ENCODE measurements at regions not wholly inside any gene's neighbourhood (a gene's known extent, or its start where the extent isn't known, plus 50 kb on each side); places are given as distances from the start of the nearest gene placed in this dataset.

- TF ChIP-seq, protein P1, sequence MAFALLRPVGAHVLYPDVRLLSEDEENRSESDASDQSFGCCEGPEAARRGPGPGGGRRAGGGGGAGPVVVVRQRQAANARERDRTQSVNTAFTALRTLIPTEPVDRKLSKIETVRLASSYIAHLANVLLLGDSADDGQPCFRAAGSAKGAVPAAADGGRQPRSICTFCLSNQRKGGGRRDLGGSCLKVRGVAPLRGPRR (CRISPR knock-in tag; IDR thresholded peaks at IDR 0.05), result no peak
- TF ChIP-seq ZSCAN29 (IDR thresholded peaks at IDR 0.05) (no peak), RBM22 (IDR thresholded peaks at IDR 0.05; ENCODE audit: low read depth, low read length, poor library complexity, severe bottlenecking) (no peak), ZNF644 (tag; IDR thresholded peaks at IDR 0.05; ENCODE audit: low read depth) (no peak), YBX1 (IDR thresholded peaks at IDR 0.05) (no peak), POLR2A (conservative IDR thresholded peaks at IDR 0.05) (no peak), SREBF1 (IDR thresholded peaks at IDR 0.05; ENCODE audit: borderline replicate concordance, low read depth, low read length) (no peak), ZFP36 (IDR thresholded peaks at IDR 0.05; ENCODE audit: low read depth, low read length, partially characterized antibody) (no peak), WHSC1 (IDR thresholded peaks at IDR 0.05; ENCODE audit: low read length) (no peak)
These were observed 223.3 kb downstream of the NDUFS4 start (continued) for GRCh38 chr5:53783624-53784228.

GRCh38 chr5:53784596-53784995 is 224.2 kb downstream of the NDUFS4 start:
- WGBS (ENCODE audit: insufficient coverage, low coverage, missing lambda C conversion rate), result 0% methylated on average over 6 of the region's 6 CpGs
- no peak overlapping the region for H3K27ac ChIP-seq (ENCODE audit: extremely low read depth, low read depth, low read length)
- no peak overlapping the region for H3K9ac ChIP-seq (ENCODE audit: insufficient read depth in 1 of 2, low read depth in 2 of 2, low read length in 2 of 2)
- DNase-seq (ENCODE audit: extremely low read depth in 1 of 4, low spot score in 3 of 4), result no peak
- no peaks in the 10 kb centered on the region for H4K20me1 ChIP-seq (replicated peaks; ENCODE audit: control insufficient read depth, insufficient read depth, low read length)
- ChIA-PET POLR2A (no interaction called here), CTCF (ENCODE audit: low intra/inter-chr PET ratio) (no interaction called here)
- H2AFZ ChIP-seq (ENCODE audit: low read depth, low read length), result no peak overlapping the region
- BruUV-seq (replicated peaks), result no TSS peak
- no peaks in the 10 kb centered on the region for H3K4me1 ChIP-seq (replicated peaks in 1 of 2; ENCODE audit: control insufficient read depth in 2 of 2, insufficient read depth in 2 of 2, low read length in 2 of 2)
- H3K79me2 ChIP-seq (ENCODE audit: control insufficient read depth, insufficient read depth, low read length), result no peaks in the 10 kb centered on the region
- ATAC-seq, result no peak
- H3K9me1 ChIP-seq (ENCODE audit: control insufficient read depth, insufficient read depth, low read length), result no peaks in the 10 kb centered on the region
- in situ Hi-C loops (cut with MboI), result no loop called here
- no peak overlapping the region for H3K4me3 ChIP-seq
- H3K36me3 ChIP-seq (ENCODE audit: control insufficient read depth, insufficient read depth, low read length), result no peaks in the 10 kb centered on the region
- TF ChIP-seq KAT8 (IDR thresholded peaks at IDR 0.05; ENCODE audit: low read depth), result no peak
- TF ChIP-seq, protein P2, sequence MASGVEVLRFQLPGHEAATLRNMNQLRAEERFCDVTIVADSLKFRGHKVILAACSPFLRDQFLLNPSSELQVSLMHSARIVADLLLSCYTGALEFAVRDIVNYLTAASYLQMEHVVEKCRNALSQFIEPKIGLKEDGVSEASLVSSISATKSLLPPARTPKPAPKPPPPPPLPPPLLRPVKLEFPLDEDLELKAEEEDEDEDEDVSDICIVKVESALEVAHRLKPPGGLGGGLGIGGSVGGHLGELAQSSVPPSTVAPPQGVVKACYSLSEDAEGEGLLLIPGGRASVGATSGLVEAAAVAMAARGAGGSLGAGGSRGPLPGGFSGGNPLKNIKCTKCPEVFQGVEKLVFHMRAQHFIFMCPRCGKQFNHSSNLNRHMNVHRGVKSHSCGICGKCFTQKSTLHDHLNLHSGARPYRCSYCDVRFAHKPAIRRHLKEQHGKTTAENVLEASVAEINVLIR (CRISPR knock-in tag; IDR thresholded peaks at IDR 0.05), result no peak
- no peak for TF ChIP-seq ZC3H4 (CRISPR knock-in tag; IDR thresholded peaks at IDR 0.05; ENCODE audit: borderline replicate concordance)
- no peak for TF ChIP-seq OTX1 (CRISPR knock-in tag; IDR thresholded peaks at IDR 0.05)
- H3K4me2 ChIP-seq (ENCODE audit: insufficient read depth, low read length), result no peak overlapping the region
- FAIRE-seq, result no peak
- peaks cover 12 to 15% of the 10 kb centered on the region in 2 experiments; a peak in 4 of 5 replicates for H3K27me3 ChIP-seq (ENCODE audit: control insufficient read depth in 2 of 2, insufficient read depth in 2 of 2, low read length in 2 of 2)
- intact Hi-C loops (cut with micrococcal nuclease), result no loop called here
- H3K9me3 ChIP-seq (replicated peaks; ENCODE audit: control insufficient read depth, insufficient read depth, low read depth, low read length), result no peaks in the 10 kb centered on the region

Data from K562 (cell line).